Endodermal cell (in vitro differentiated cells): ENCODE measurements at regions not wholly inside any gene's neighbourhood (a gene's known extent, or its start where the extent isn't known, plus 50 kb on each side); places are given as distances from the start of the nearest gene placed in this dataset.

Source experiments
- DNase-seq: peaks from one replicate; pipeline ENCODE4 v3.0.0-alpha.2; 2017
- H3K27ac ChIP-seq: 2 replicates; pipeline ENCODE4 v1.5.1; 2013; ENCODE audit warnings: mild to moderate bottlenecking, low read depth, low read length, moderate library complexity
- H3K27me3 ChIP-seq: 2 replicates; pipeline ENCODE4 v1.6.1; 2013; ENCODE audit warnings: mild to moderate bottlenecking, low read length, moderate library complexity; ENCODE audit not compliant: insufficient read depth, control insufficient read depth, poor library complexity, severe bottlenecking
- H3K36me3 ChIP-seq: 2 replicates; pipeline ENCODE4 v1.7.0; 2013; ENCODE audit warnings: mild to moderate bottlenecking, low read length, moderate library complexity; ENCODE audit not compliant: control insufficient read depth, insufficient read depth
- H3K4me1 ChIP-seq: one replicate; pipeline ENCODE4 v1.7.0; 2013; ENCODE audit warnings: low read length; ENCODE audit not compliant: control insufficient read depth, insufficient read depth
- H3K4me3 ChIP-seq: 2 replicates; pipeline ENCODE4 v1.5.1; 2013; ENCODE audit warnings: mild to moderate bottlenecking, low read length, moderate library complexity
- H3K9ac ChIP-seq: 2 replicates; pipeline ENCODE4 v1.6.1; 2013; ENCODE audit warnings: mild to moderate bottlenecking, low read length, moderate library complexity; ENCODE audit not compliant: poor library complexity, severe bottlenecking; ENCODE audit errors: extremely low read depth
- H3K9me3 ChIP-seq: 2 replicates; pipeline ENCODE4 v1.6.1; 2013; ENCODE audit warnings: mild to moderate bottlenecking, low read length, moderate library complexity; ENCODE audit not compliant: control insufficient read depth
- H3K27ac Mint-ChIP-seq: 2 replicates; pipeline ENCODE4 v1.8.0; 2020; ENCODE audit warnings: mixed read lengths
- H3K27me3 Mint-ChIP-seq: 2 replicates; pipeline ENCODE4 v1.8.0; 2021; ENCODE audit warnings: mild to moderate bottlenecking, mixed read lengths; ENCODE audit not compliant: insufficient read depth
- H3K36me3 Mint-ChIP-seq: 2 replicates; pipeline ENCODE4 v1.8.0; 2020; ENCODE audit warnings: low read depth, mixed read lengths
- H3K4me1 Mint-ChIP-seq: 2 replicates; pipeline ENCODE4 v1.8.0; 2020; ENCODE audit warnings: mixed read lengths
- H3K4me3 Mint-ChIP-seq: 2 replicates; pipeline ENCODE4 v1.8.0; 2020; ENCODE audit warnings: mild to moderate bottlenecking, moderate library complexity, mixed read lengths
- H3K9me3 Mint-ChIP-seq: 2 replicates; pipeline ENCODE4 v1.8.0; 2020; ENCODE audit warnings: mild to moderate bottlenecking, mixed read lengths
- CTCF ChIP-seq: fragments of 200-600 bp; sonication (generic); conservative IDR thresholded peaks from 2 replicates; pipeline ENCODE4 v1.5.0; 2021; ENCODE audit warnings: antibody characterized with exemption, mild to moderate bottlenecking
- whole genome bisulfite sequencing, 2 experiments: methylation state at CpG; one replicate each; pipeline versions ENCODE4 v1.1.5 to v1.1.7; 2013; ENCODE audit warnings: missing lambda C conversion rate in 2 of 2, mixed read lengths in 1 of 2; ENCODE audit not compliant: insufficient coverage in 1 of 2, insufficient read length in 1 of 2; 5-methylcytosine and 5-hydroxymethylcytosine counted together

DNA sequence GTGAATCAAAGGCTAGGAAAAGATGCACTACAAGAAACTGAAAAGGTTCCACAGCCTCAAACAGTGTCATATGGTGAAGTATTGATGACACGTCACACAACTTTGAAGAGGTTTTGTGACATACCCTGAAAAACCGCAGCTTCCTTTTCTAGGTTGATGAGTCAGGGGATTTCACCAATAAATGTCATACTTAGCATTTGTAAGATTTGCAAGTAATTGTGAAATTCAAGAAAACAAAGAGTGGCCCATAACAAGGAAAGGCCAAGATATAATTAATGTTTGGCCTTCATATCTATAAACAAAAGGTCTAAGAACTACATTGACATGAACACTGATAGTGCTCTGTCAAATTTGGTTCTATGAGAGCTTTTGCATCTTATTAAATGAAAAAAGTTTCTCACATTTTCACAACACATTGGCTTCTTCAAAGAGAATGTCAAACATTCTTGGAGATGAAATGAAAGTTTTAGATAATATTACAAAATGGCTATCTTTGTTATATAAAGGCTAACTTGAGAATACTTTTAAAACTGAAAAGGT is 62.0 kb upstream of the NAMPT start:
- peaks cover under 1% of the 10 kb centered on the region for H3K36me3 Mint-ChIP-seq
- H3K9me3 Mint-ChIP-seq = peaks cover 19% of the 10 kb centered on the region
- WGBS, 2 experiments = 86 to 87% methylated on average over 2 of the region's 2 CpGs
- no peak overlapping the region for H3K9ac ChIP-seq
- no peaks in the 10 kb centered on the region for H3K27me3 Mint-ChIP-seq
- no peaks in the 10 kb centered on the region for H3K4me1 Mint-ChIP-seq
- no peaks in the 10 kb centered on the region for H3K36me3 ChIP-seq
- DNase-seq = no peak
- no peak overlapping the region for H3K27ac Mint-ChIP-seq
- no peak overlapping the region for H3K27ac ChIP-seq
- no peaks in the 10 kb centered on the region for H3K27me3 ChIP-seq
- no peaks in the 10 kb centered on the region for H3K4me1 ChIP-seq
- TF ChIP-seq CTCF = no peak
- peaks cover 17% of the 10 kb centered on the region for H3K9me3 ChIP-seq
- H3K4me3 ChIP-seq = no peak overlapping the region
- no peak overlapping the region for H3K4me3 Mint-ChIP-seq

GRCh38 chr7:106346167-106346677 is 61.4 kb upstream of the NAMPT start:
- no peak for TF ChIP-seq CTCF
- H3K4me1 Mint-ChIP-seq = no peaks in the 10 kb centered on the region
- Histone ChIP-seq H3K27ac (no peak overlapping the region), H3K36me3 (no peaks in the 10 kb centered on the region), H3K4me1 (no peaks in the 10 kb centered on the region), H3K27me3 (no peaks in the 10 kb centered on the region), H3K9ac (no peak overlapping the region), H3K9me3 (peaks cover 22% of the 10 kb centered on the region), H3K4me3 (no peak overlapping the region)
- H3K27me3 Mint-ChIP-seq = no peaks in the 10 kb centered on the region
- peaks cover 22% of the 10 kb centered on the region for H3K9me3 Mint-ChIP-seq
- peaks cover 3% of the 10 kb centered on the region for H3K36me3 Mint-ChIP-seq
- WGBS, 2 experiments = 100% methylated on average over 2 of the region's 2 CpGs; no CpG with 5 or more reads in 1 of the 2 experiments
- no peak overlapping the region for H3K4me3 Mint-ChIP-seq
- no peak for DNase-seq
- H3K27ac Mint-ChIP-seq = no peak overlapping the region

GRCh38 chr7:106345421-106346166 is 60.8 kb upstream of the NAMPT start:
- H3K27ac ChIP-seq = no peak overlapping the region
- no peak for DNase-seq
- peaks cover 27% of the 10 kb centered on the region for H3K9me3 ChIP-seq
- H3K9me3 Mint-ChIP-seq = peaks cover 29% of the 10 kb centered on the region
- no peak overlapping the region for H3K9ac ChIP-seq
- H3K36me3 ChIP-seq = no peaks in the 10 kb centered on the region
- no peak for TF ChIP-seq CTCF
- H3K36me3 Mint-ChIP-seq = peaks cover 3% of the 10 kb centered on the region
- no peaks in the 10 kb centered on the region for H3K27me3 ChIP-seq
- no peak overlapping the region for H3K4me3 Mint-ChIP-seq
- H3K4me1 Mint-ChIP-seq = no peaks in the 10 kb centered on the region
- no peaks in the 10 kb centered on the region for H3K4me1 ChIP-seq
- H3K27me3 Mint-ChIP-seq = no peaks in the 10 kb centered on the region
- H3K4me3 ChIP-seq = no peak overlapping the region
- H3K27ac Mint-ChIP-seq = no peak overlapping the region
- 91 to 100% methylated on average over 1 of the region's 2 CpGs for WGBS, 2 experiments
